NB4 (cell line): ENCODE measurements at regions not wholly inside any gene's neighbourhood (a gene's known extent, or its start where the extent isn't known, plus 50 kb on each side); places are given as distances from the start of the nearest gene placed in this dataset.
A peak's percentile ranks its signal among the peaks of the same experiment; 100 is the strongest.

ENCODE experiments used
- DNase-seq: peaks from one replicate; pipeline ENCODE4 v3.0.0; 2010; ENCODE audit warnings: low read depth
- H3K4me3 ChIP-seq: one replicate; pipeline ENCODE4 v1.5.1; 2011; ENCODE audit warnings: mild to moderate bottlenecking, low read depth, low read length, moderate library complexity
- CTCF ChIP-seq: IDR thresholded peaks from one replicate; pipeline ENCODE4 v1.5.1; 2012; ENCODE audit warnings: low read depth, low read length
- MAX ChIP-seq: IDR thresholded peaks from 2 replicates; pipeline ENCODE4 v1.6.1; 2011; ENCODE audit warnings: low read depth, low read length
- MYC ChIP-seq: IDR thresholded peaks from 2 replicates; pipeline ENCODE4 v1.6.1; 2011; ENCODE audit warnings: low read depth, low read length
- POLR2A ChIP-seq: IDR thresholded peaks from 2 replicates; pipeline ENCODE4 v1.6.1; 2011; ENCODE audit warnings: mild to moderate bottlenecking; ENCODE audit not compliant: insufficient read length; ENCODE audit errors: extremely low read depth

GRCh38 chr6:11368760-11369159 lies 136.3 kb upstream of the NEDD9 start:
- no peak for DNase-seq
- no peak overlapping the region for H3K4me3 ChIP-seq
- no peak for TF ChIP-seq MAX

GRCh38 chr6:11368264-11368663 lies 135.8 kb upstream of the NEDD9 start:
- TF ChIP-seq MYC, result no peak
- TF ChIP-seq POLR2A, result no peak
- TF ChIP-seq MAX, result no peak
- TF ChIP-seq CTCF, result no peak
- H3K4me3 ChIP-seq, result no peak overlapping the region
- DNase-seq, result no peak

- H3K4me3 ChIP-seq, result no peak overlapping the region
- no peak for DNase-seq
- TF ChIP-seq MYC (no peak), CTCF (no peak), MAX (no peak), POLR2A (no peak)
Observed at GRCh38 chr6:11367638-11368199, 135.3 kb upstream of the NEDD9 start.

GRCh38 chr6:11366934-11367637 lies 134.6 kb upstream of the NEDD9 start:
- no peak for DNase-seq
- H3K4me3 ChIP-seq, result no peak overlapping the region
- TF ChIP-seq POLR2A (no peak), MYC (no peak), MAX (no peak), CTCF (no peak)

- TF ChIP-seq MAX (no peak), POLR2A (no peak), CTCF (no peak), MYC (no peak)
Observed at GRCh38 chr6:11366183-11366933, 133.9 kb upstream of the NEDD9 start.

GRCh38 chr6:11364971-11365397 lies 132.5 kb upstream of the NEDD9 start:
- H3K4me3 ChIP-seq, result no peak overlapping the region
- DNase-seq, result no peak
- no peak for TF ChIP-seq MAX
- TF ChIP-seq MYC, result no peak

More at GRCh38 chr6:11366183-11366933, 133.9 kb upstream of the NEDD9 start:
- DNase-seq, result peak; percentile 56
- H3K4me3 ChIP-seq, result no peak overlapping the region
